GM23248 (cell line): ENCODE measurements at regions not wholly inside any gene's neighbourhood (a gene's known extent, or its start where the extent isn't known, plus 50 kb on each side); places are given as distances from the start of the nearest gene placed in this dataset.

Experiments used
- DNase-seq: peaks from one replicate; pipeline ENCODE4 v3.0.0-alpha.2; 2015
- H2AFZ ChIP-seq: fragments of 200-600 bp; sonication (generic); 2 replicates; pipeline ENCODE4 v1.6.1; 2016; ENCODE audit warnings: antibody characterized with exemption
- H3F3A ChIP-seq: fragments of 200-600 bp; sonication (generic); 2 replicates; pipeline ENCODE4 v1.6.1; 2016; ENCODE audit warnings: mild to moderate bottlenecking, antibody characterized with exemption, mixed run types; ENCODE audit not compliant: insufficient read depth
- H3K27ac ChIP-seq: fragments of 200-600 bp; sonication (generic); 2 replicates; pipeline ENCODE4 v1.5.1; 2016; ENCODE audit warnings: mild to moderate bottlenecking
- H3K27me3 ChIP-seq: fragments of 200-600 bp; sonication (generic); replicated peaks from 2 replicates; pipeline ENCODE4 v1.6.1; 2016; ENCODE audit warnings: mild to moderate bottlenecking; ENCODE audit not compliant: insufficient read depth
- H3K36me3 ChIP-seq: fragments of 200-600 bp; sonication (generic); 2 replicates; pipeline ENCODE4 v1.6.1; 2016; ENCODE audit warnings: low read depth, mild to moderate bottlenecking
- H3K4me1 ChIP-seq: fragments of 200-600 bp; sonication (generic); 2 replicates; pipeline ENCODE4 v1.6.1; 2016; ENCODE audit warnings: mild to moderate bottlenecking; ENCODE audit not compliant: insufficient read depth
- H3K4me2 ChIP-seq: fragments of 200-600 bp; sonication (generic); one replicate; pipeline ENCODE4 v1.6.1; 2016; ENCODE audit warnings: mild to moderate bottlenecking; ENCODE audit not compliant: unreplicated experiment
- H3K4me3 ChIP-seq: fragments of 200-600 bp; sonication (generic); 2 replicates; pipeline ENCODE4 v1.5.1; 2016; ENCODE audit warnings: mild to moderate bottlenecking
- H3K79me2 ChIP-seq: fragments of 200-600 bp; sonication (generic); 2 replicates; pipeline ENCODE4 v1.6.1; 2016; ENCODE audit warnings: mild to moderate bottlenecking; ENCODE audit not compliant: insufficient read depth
- H3K9ac ChIP-seq: fragments of 200-600 bp; sonication (generic); 2 replicates; pipeline ENCODE4 v1.6.1; 2016; ENCODE audit warnings: mild to moderate bottlenecking
- H3K9me2 ChIP-seq: fragments of 200-600 bp; sonication (generic); 2 replicates; pipeline ENCODE4 v1.6.1; 2016; ENCODE audit warnings: mixed run types, mild to moderate bottlenecking, moderate library complexity; ENCODE audit not compliant: insufficient read depth
- H3K9me3 ChIP-seq: fragments of 200-600 bp; sonication (generic); one replicate; pipeline ENCODE4 v1.6.1; 2017; ENCODE audit warnings: low read depth
- H4K20me1 ChIP-seq: fragments of 200-600 bp; sonication (generic); 2 replicates; pipeline ENCODE4 v1.6.0; 2016; ENCODE audit not compliant: insufficient read depth
- EZH2 ChIP-seq: fragments of 200-600 bp; sonication (generic); IDR thresholded peaks from 2 replicates; pipeline ENCODE4 v1.6.1; 2018; ENCODE audit warnings: antibody characterized with exemption, mild to moderate bottlenecking; ENCODE audit not compliant: insufficient read depth, poor library complexity, severe bottlenecking
- EZH2phosphoT487 ChIP-seq: fragments of 200-600 bp; sonication (generic); IDR thresholded peaks from 2 replicates; pipeline ENCODE4 v1.6.1; 2018; ENCODE audit warnings: antibody characterized with exemption, moderate library complexity, mild to moderate bottlenecking, low read depth; ENCODE audit not compliant: insufficient read depth
- WGBS, 2 experiments: methylation state at CpG; one replicate each; pipeline ENCODE4 v1.1.6; 2015 to 2017; ENCODE audit warnings: low lambda C conversion rate in 2 of 2, low coverage in 1 of 2; ENCODE audit errors: missing lambda C conversion rate in 2 of 2; 5-methylcytosine and 5-hydroxymethylcytosine counted together
- in situ Hi-C: fragments of 300-500 bp; cut with MboI; formaldehyde crosslinking; loops from 2 replicates; pipeline ENCODE4 v1.15.0; 2020

GRCh38 chr9:89755821-89756220 is 151.0 kb downstream of the GADD45G start:
- WGBS, 2 experiments: 50 to 57% methylated on average over 9 of the region's 9 CpGs
- TF ChIP-seq EZH2phosphoT487: no peak
- no peak for TF ChIP-seq EZH2

DNA sequence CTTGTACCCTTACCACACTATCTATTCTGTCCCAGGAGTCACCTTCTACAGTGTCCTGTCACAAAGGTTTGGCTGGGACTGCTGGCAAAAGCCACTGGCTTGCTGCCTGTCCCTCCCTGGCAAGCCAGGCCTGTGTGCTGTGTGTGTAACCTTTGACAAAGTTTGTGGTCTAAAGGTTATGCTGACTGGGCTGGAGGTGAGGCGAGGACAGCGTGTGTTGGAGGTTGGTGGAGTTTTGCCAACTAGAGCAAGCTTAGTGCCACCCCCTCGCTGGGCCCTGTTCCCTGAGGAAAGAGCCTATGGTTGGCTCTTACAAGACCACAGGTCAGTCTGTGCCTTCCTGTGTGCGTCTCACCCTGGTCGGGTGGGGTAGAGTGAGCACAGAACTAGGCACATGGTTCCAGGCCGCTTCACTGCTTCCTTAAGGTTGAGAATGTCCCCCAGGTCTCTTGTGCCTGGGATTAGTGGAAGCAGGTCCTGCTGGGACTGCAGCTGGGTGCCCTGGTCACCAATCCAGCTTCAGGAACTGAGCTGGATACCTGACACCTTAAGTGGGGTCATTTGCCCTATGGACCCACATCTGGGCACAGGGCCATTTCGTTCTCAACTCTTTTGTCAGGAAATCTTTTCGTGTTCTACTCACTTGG is 152.2 kb downstream of the GADD45G start:
- Histone ChIP-seq H3K27ac (no peak overlapping the region), H3K4me2 (no peak overlapping the region), H3K9me3 (no peaks in the 10 kb centered on the region), H4K20me1 (no peaks in the 10 kb centered on the region), H3K79me2 (no peaks in the 10 kb centered on the region), H3K36me3 (no peaks in the 10 kb centered on the region), H3F3A (no peaks in the 10 kb centered on the region), H2AFZ (no peak overlapping the region), H3K9ac (no peak overlapping the region), H3K4me1 (no peaks in the 10 kb centered on the region), H3K27me3 (no peaks in the 10 kb centered on the region), H3K9me2 (no peaks in the 10 kb centered on the region), H3K4me3 (no peak overlapping the region)
- WGBS, 2 experiments: 53 to 57% methylated on average over 8 of the region's 8 CpGs
- TF ChIP-seq EZH2 (no peak), EZH2phosphoT487 (no peak)
- in situ Hi-C loops: no loop called here
- no peak for DNase-seq

More at GRCh38 chr9:89755821-89756220, 151.0 kb downstream of the GADD45G start:
- Histone ChIP-seq H2AFZ (no peak overlapping the region), H3F3A (no peaks in the 10 kb centered on the region), H3K27ac (no peak overlapping the region), H3K4me1 (no peaks in the 10 kb centered on the region), H4K20me1 (no peaks in the 10 kb centered on the region), H3K27me3 (no peaks in the 10 kb centered on the region), H3K9ac (no peak overlapping the region), H3K36me3 (no peaks in the 10 kb centered on the region), H3K79me2 (no peaks in the 10 kb centered on the region), H3K9me3 (no peaks in the 10 kb centered on the region), H3K9me2 (no peaks in the 10 kb centered on the region), H3K4me2 (no peak overlapping the region), H3K4me3 (no peak overlapping the region)
- DNase-seq: no peak
- in situ Hi-C loops: no loop called here

- H3K4me3 ChIP-seq: no peak overlapping the region
- no peak overlapping the region for H3K27ac ChIP-seq
- TF ChIP-seq EZH2 (no peak), EZH2phosphoT487 (no peak)
- in situ Hi-C loops: no loop called here
- no peak overlapping the region for H3K9ac ChIP-seq
- DNase-seq: no peak
- H2AFZ ChIP-seq: no peak overlapping the region
- no peaks in the 10 kb centered on the region for H3K36me3 ChIP-seq
- H4K20me1 ChIP-seq: no peaks in the 10 kb centered on the region
- no peaks in the 10 kb centered on the region for H3K4me1 ChIP-seq
- no peaks in the 10 kb centered on the region for H3K79me2 ChIP-seq
- 53 to 60% methylated on average over 12 of the region's 12 CpGs for WGBS, 2 experiments
- H3K27me3 ChIP-seq: no peaks in the 10 kb centered on the region
- no peak overlapping the region for H3K4me2 ChIP-seq
- no peaks in the 10 kb centered on the region for H3F3A ChIP-seq
- no peaks in the 10 kb centered on the region for H3K9me3 ChIP-seq
- H3K9me2 ChIP-seq: no peaks in the 10 kb centered on the region
Measured at GRCh38 chr9:89757776-89758528, 153.1 kb downstream of the GADD45G start.

DNA sequence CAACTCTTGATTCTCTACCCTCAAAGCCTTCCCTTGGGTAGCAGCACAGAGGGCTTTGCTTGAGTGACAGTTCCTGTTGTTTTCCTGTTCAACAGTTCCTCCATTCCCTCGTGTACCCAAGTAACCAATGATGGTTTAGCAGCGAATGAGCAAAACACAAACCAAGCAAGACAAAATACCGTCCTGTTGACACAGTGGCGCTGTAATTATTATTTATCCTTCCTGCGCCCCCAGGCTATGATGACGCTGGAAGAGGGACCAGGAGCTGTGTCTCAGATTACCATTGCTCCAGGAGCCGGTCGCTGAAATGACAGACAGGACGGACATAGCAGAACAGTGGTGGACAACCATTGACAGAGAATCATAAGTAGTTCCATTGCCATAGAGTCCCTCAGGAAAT is 154.8 kb downstream of the GADD45G start:
- TF ChIP-seq EZH2phosphoT487: no peak
- TF ChIP-seq EZH2: no peak
- no peak overlapping the region for H2AFZ ChIP-seq
- no peak overlapping the region for H3K27ac ChIP-seq
- no peaks in the 10 kb centered on the region for H4K20me1 ChIP-seq
- H3K9me3 ChIP-seq: no peaks in the 10 kb centered on the region
- H3K36me3 ChIP-seq: no peaks in the 10 kb centered on the region
- H3K27me3 ChIP-seq: no peaks in the 10 kb centered on the region
- H3K4me1 ChIP-seq: no peaks in the 10 kb centered on the region
- H3F3A ChIP-seq: no peaks in the 10 kb centered on the region
- H3K9ac ChIP-seq: no peak overlapping the region
- no peaks in the 10 kb centered on the region for H3K79me2 ChIP-seq
- H3K4me3 ChIP-seq: no peak overlapping the region
- WGBS, 2 experiments: 63 to 69% methylated on average over 9 of the region's 9 CpGs
- no peak for DNase-seq
- no peaks in the 10 kb centered on the region for H3K9me2 ChIP-seq
- no peak overlapping the region for H3K4me2 ChIP-seq
- in situ Hi-C loops: no loop called here
